KOPT-K1 (cell line): ENCODE measurements at regions not wholly inside any gene's neighbourhood (a gene's known extent, or its start where the extent isn't known, plus 50 kb on each side); places are given as distances from the start of the nearest gene placed in this dataset.
"Not testable (repeated sequence)": the region's sequence is repeated elsewhere in the genome, so short reads cannot be mapped to it uniquely, and the experiment has no call there.

Experiments
- H3K27ac ChIP-seq: fragments of 200-600 bp; sonication (generic); 2 replicates; pipeline ENCODE4 v1.5.1; 2016; ENCODE audit warnings: antibody characterized with exemption, mild to moderate bottlenecking, low read depth, low read length; ENCODE audit not compliant: poor library complexity, severe bottlenecking
- H3K36me3 ChIP-seq: fragments of 200-600 bp; sonication (generic); 2 replicates; pipeline ENCODE4 v1.5.1; 2017; ENCODE audit warnings: antibody characterized with exemption, mild to moderate bottlenecking, low read length, moderate library complexity; ENCODE audit not compliant: insufficient read depth
- H3K9me3 ChIP-seq: fragments of 200-600 bp; sonication (generic); 2 replicates; pipeline ENCODE4 v1.5.1; 2017; ENCODE audit warnings: antibody characterized with exemption, low read length, mild to moderate bottlenecking; ENCODE audit not compliant: insufficient read depth, poor library complexity, severe bottlenecking

- Histone ChIP-seq H3K36me3 (no peaks in the 10 kb centered on the region), H3K27ac (no peak overlapping the region), H3K9me3 (no peaks in the 10 kb centered on the region)
Measured at GRCh38 chr1:163981500-163982030, 577.4 kb upstream of the PBX1 start.

GRCh38 chr1:163983097-163983496, 575.9 kb upstream of the PBX1 start:
- H3K27ac ChIP-seq = no peak overlapping the region
- no peaks in the 10 kb centered on the region for H3K9me3 ChIP-seq
- H3K36me3 ChIP-seq = no peaks in the 10 kb centered on the region

GRCh38 chr1:163985700-163986099, 573.3 kb upstream of the PBX1 start:
- H3K27ac ChIP-seq = no peak overlapping the region
- H3K9me3 ChIP-seq = no peaks in the 10 kb centered on the region
- H3K36me3 ChIP-seq = no peaks in the 10 kb centered on the region

GRCh38 chr1:163999131-163999530, 559.9 kb upstream of the PBX1 start:
- no peaks in the 10 kb centered on the region for H3K36me3 ChIP-seq
- no peaks in the 10 kb centered on the region for H3K9me3 ChIP-seq
- no peak overlapping the region for H3K27ac ChIP-seq

- not testable (repeated sequence) for H3K36me3 ChIP-seq, H3K27ac ChIP-seq, H3K9me3 ChIP-seq
Measured at GRCh38 chr1:164006186-164006585, 552.8 kb upstream of the PBX1 start.

- Histone ChIP-seq H3K9me3 (no peaks in the 10 kb centered on the region), H3K36me3 (no peaks in the 10 kb centered on the region), H3K27ac (no peak overlapping the region)
Measured at GRCh38 chr1:164006621-164007020, 552.4 kb upstream of the PBX1 start.

- Histone ChIP-seq H3K27ac (no peak overlapping the region), H3K9me3 (no peaks in the 10 kb centered on the region), H3K36me3 (no peaks in the 10 kb centered on the region)
Measured at GRCh38 chr1:164017239-164017638, 541.7 kb upstream of the PBX1 start.

GRCh38 chr1:164020391-164020790, 538.6 kb upstream of the PBX1 start:
- H3K9me3 ChIP-seq = no peaks in the 10 kb centered on the region
- H3K27ac ChIP-seq = no peak overlapping the region
- H3K36me3 ChIP-seq = no peaks in the 10 kb centered on the region

GRCh38 chr1:164021813-164022212, 537.2 kb upstream of the PBX1 start:
- H3K36me3 ChIP-seq = no peaks in the 10 kb centered on the region
- H3K9me3 ChIP-seq = no peaks in the 10 kb centered on the region
- H3K27ac ChIP-seq = no peak overlapping the region

GRCh38 chr1:164033782-164034181, 525.2 kb upstream of the PBX1 start:
- no peaks in the 10 kb centered on the region for H3K36me3 ChIP-seq
- no peak overlapping the region for H3K27ac ChIP-seq

GRCh38 chr1:164040754-164041153, 518.2 kb upstream of the PBX1 start:
- no peak overlapping the region for H3K27ac ChIP-seq
- no peaks in the 10 kb centered on the region for H3K9me3 ChIP-seq
- H3K36me3 ChIP-seq = no peaks in the 10 kb centered on the region

More at GRCh38 chr1:164033782-164034181, 525.2 kb upstream of the PBX1 start:
- no peaks in the 10 kb centered on the region for H3K9me3 ChIP-seq

GRCh38 chr1:164051782-164052181, 507.2 kb upstream of the PBX1 start:
- Histone ChIP-seq H3K36me3 (no peaks in the 10 kb centered on the region), H3K9me3 (no peaks in the 10 kb centered on the region), H3K27ac (no peak overlapping the region)

GRCh38 chr1:164054331-164054730, 504.7 kb upstream of the PBX1 start:
- Histone ChIP-seq H3K27ac (no peak overlapping the region), H3K9me3 (no peaks in the 10 kb centered on the region), H3K36me3 (no peaks in the 10 kb centered on the region)

- H3K27ac ChIP-seq = no peak overlapping the region
- H3K36me3 ChIP-seq = no peaks in the 10 kb centered on the region
- H3K9me3 ChIP-seq = no peaks in the 10 kb centered on the region
Measured at GRCh38 chr1:164058198-164058597, 500.8 kb upstream of the PBX1 start.

- no peaks in the 10 kb centered on the region for H3K9me3 ChIP-seq
- no peaks in the 10 kb centered on the region for H3K36me3 ChIP-seq
- H3K27ac ChIP-seq = no peak overlapping the region
Measured at GRCh38 chr1:164061528-164061927, 497.5 kb upstream of the PBX1 start.

- Histone ChIP-seq H3K27ac (no peak overlapping the region), H3K9me3 (no peaks in the 10 kb centered on the region), H3K36me3 (no peaks in the 10 kb centered on the region)
Measured at GRCh38 chr1:164064501-164064900, 494.5 kb upstream of the PBX1 start.

GRCh38 chr1:164071288-164071687, 487.7 kb upstream of the PBX1 start:
- no peaks in the 10 kb centered on the region for H3K36me3 ChIP-seq
- no peaks in the 10 kb centered on the region for H3K9me3 ChIP-seq
- no peak overlapping the region for H3K27ac ChIP-seq
